Transverse colon (tissue), 4 donors: ENCODE measurements at regions not wholly inside any gene's neighbourhood (a gene's known extent, or its start where the extent isn't known, plus 50 kb on each side); places are given as distances from the start of the nearest gene placed in this dataset.

Experiments used
- DNase-seq: peaks from one replicate; pipeline ENCODE4 v3.0.0-alpha.2; 2019
- H3K27ac ChIP-seq, 4 donors: fragments of 200-600 bp; sonication (generic); 2 replicates each; pipeline ENCODE4 v1.5.1; 2016 to 2018; ENCODE audit warnings: inconsistent platforms in 4 of 4
- H3K27me3 ChIP-seq: fragments of 200-600 bp; sonication (generic); 2 replicates; pipeline ENCODE4 v1.5.1; 2017; ENCODE audit warnings: inconsistent platforms
- H3K36me3 ChIP-seq, 4 donors: fragments of 200-600 bp; sonication (generic); 2 replicates each; pipeline ENCODE4 v1.5.1; 2017 to 2019; ENCODE audit warnings: inconsistent platforms in 4 of 4
- H3K4me1 ChIP-seq, 4 donors: fragments of 200-600 bp; sonication (generic); 2 replicates each; pipeline ENCODE4 v1.5.1; 2017 to 2020; ENCODE audit warnings: inconsistent platforms in 4 of 4
- H3K4me3 ChIP-seq, 4 donors: fragments of 200-600 bp; sonication (generic); 1 replicate in 1 of 4; 2 replicates in 3 of 4; pipeline versions ENCODE4 v1.5.1 to v1.6.1; 2017 to 2019; ENCODE audit warnings: inconsistent platforms in 4 of 4
- H3K9me3 ChIP-seq, 2 donors: fragments of 200-600 bp; sonication (generic); 2 replicates each; pipeline ENCODE4 v1.5.1; 2017 to 2019; ENCODE audit warnings: inconsistent platforms in 2 of 2
- CTCF ChIP-seq, 5 experiments: fragments of 200-600 bp in 3 of 5; fragments of 450-650 bp in 2 of 5; sonication (generic) in 3 of 5; IDR thresholded peaks; 1 replicate in 2 of 5; 2 replicates in 3 of 5; pipeline ENCODE4 v1.5.1; 2016 to 2017; ENCODE audit warnings: antibody characterized with exemption in 5 of 5, inconsistent platforms in 3 of 5, mild to moderate bottlenecking in 2 of 5, moderate library complexity in 1 of 5
- EP300 ChIP-seq: sonication (generic); formaldehyde crosslinking; IDR thresholded peaks from one replicate; pipeline ENCODE4 v1.6.1; 2017; ENCODE audit warnings: antibody characterized with exemption, low read depth
- POLR2A ChIP-seq: fragments of 450-650 bp; IDR thresholded peaks from one replicate; pipeline ENCODE4 v1.6.1; 2016; ENCODE audit warnings: antibody characterized with exemption, mild to moderate bottlenecking, moderate library complexity
- POLR2AphosphoS5 ChIP-seq, 3 donors: sonication (generic); formaldehyde crosslinking; IDR thresholded peaks; one replicate each; pipeline ENCODE4 v1.6.1; 2016; ENCODE audit warnings: antibody characterized with exemption in 3 of 3
- WGBS, 2 donors: methylation state at CpG; one replicate each; pipeline ENCODE4 v1.1.5; 2018; ENCODE audit warnings: low coverage in 1 of 2; 5-methylcytosine and 5-hydroxymethylcytosine counted together
- in situ Hi-C, 4 donors: fragments of 200-750 bp; cut with MboI; loops; one replicate each; pipeline versions ENCODE4 v1.15.0 to v1.15.1; 2017; ENCODE audit warnings: low sequenced_read_pairs in 3 of 4, low pct_ligation_motif_present in 1 of 4, low pct_unique_long_range_greater_than_20kb in 1 of 4
- intact Hi-C: fragments of 100-400 bp; cut with DNase I; formaldehyde crosslinking; loops from one replicate; pipeline ENCODE4 v1.15.1; 2023; ENCODE audit warnings: low total_unique reads

- in situ Hi-C loops (no loop called here), intact Hi-C loops (no loop called here)
- TF ChIP-seq EP300: no peak
- TF ChIP-seq POLR2A: no peak
- TF ChIP-seq POLR2AphosphoS5 (IDR thresholded peaks at IDR 0.05): no peak
- TF ChIP-seq CTCF (IDR thresholded peaks at IDR 0.05): no peak
- Histone ChIP-seq H3K9me3 (no peaks in the 10 kb centered on the region), H3K27ac (no peak overlapping the region), H3K36me3 (no peaks in the 10 kb centered on the region), H3K4me1 (peaks cover 0 to 17% (median 2%) of the 10 kb centered on the region in 4 donors), H3K27me3 (peaks cover 13% of the 10 kb centered on the region), H3K4me3 (no peak overlapping the region)
- DNase-seq: no peak
- 72% methylated on average over 2 of the region's 2 CpGs; no CpG with 5 or more reads in 1 of the 2 donors for WGBS, 2 donors
These were observed 89.0 kb downstream of the GEMIN8 start for GRCh38 chrX:13940671-13941070.

GRCh38 chrX:13939741-13940597 is 89.7 kb downstream of the GEMIN8 start:
- Histone ChIP-seq H3K4me1 (peaks cover 0 to 17% (median 2%) of the 10 kb centered on the region in 4 donors), H3K36me3 (no peaks in the 10 kb centered on the region), H3K9me3 (no peaks in the 10 kb centered on the region), H3K27me3 (peaks cover 13% of the 10 kb centered on the region), H3K4me3 (no peak overlapping the region), H3K27ac (no peak overlapping the region)
- intact Hi-C loops (no loop called here), in situ Hi-C loops (no loop called here)
- no peak for DNase-seq
- WGBS, 2 donors: 30 to 60% methylated on average over 1 to 6 of the region's 6 CpGs
- no peak for TF ChIP-seq CTCF (IDR thresholded peaks at IDR 0.05)
- no peak for TF ChIP-seq POLR2A
- TF ChIP-seq EP300: no peak
- no peak for TF ChIP-seq POLR2AphosphoS5 (IDR thresholded peaks at IDR 0.05)

DNA sequence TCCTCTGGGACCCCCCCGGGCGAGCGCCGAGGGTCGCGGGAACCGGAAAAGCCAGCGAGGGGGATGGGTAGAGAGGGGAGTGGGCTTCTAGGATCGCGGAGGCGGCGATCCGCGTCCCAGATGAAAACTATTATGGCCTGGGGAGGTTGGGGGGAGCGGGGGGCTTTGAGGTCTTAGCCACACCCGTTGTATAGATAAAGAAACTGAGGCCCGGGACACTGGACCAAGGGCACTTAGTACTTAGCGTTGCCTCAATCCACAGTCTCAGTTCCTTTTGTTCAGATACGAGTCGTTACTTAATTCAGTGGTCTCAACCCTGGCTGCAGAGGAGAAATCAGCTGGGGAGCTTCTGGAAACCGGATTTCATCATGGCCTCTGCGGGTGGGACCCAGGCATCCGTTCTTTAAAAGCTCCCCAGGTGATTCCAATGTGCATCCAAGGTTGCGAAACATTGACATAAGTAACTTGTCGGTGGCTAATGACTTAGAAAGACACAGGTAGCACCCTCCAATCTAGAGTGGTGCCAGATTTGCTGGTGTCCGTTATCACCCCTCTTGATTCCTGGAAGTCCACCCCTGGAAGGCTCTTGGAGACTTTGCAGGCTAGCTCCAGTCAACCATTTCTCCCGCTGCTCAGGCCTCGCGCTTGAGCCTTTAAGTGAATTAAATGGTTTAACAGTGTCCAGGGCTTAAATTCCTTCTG is 90.7 kb downstream of the GEMIN8 start:
- peak overlapping the region in 3 of 4 donors; percentile 38 to 60 (median 41) for H3K4me3 ChIP-seq
- TF ChIP-seq POLR2A (no peak), EP300 (no peak), POLR2AphosphoS5 (IDR thresholded peaks at IDR 0.05) (no peak), CTCF (IDR thresholded peaks at IDR 0.05) (no peak)
- H3K9me3 ChIP-seq: no peaks in the 10 kb centered on the region
- in situ Hi-C loops (no loop called here), intact Hi-C loops (no loop called here)
- no peaks in the 10 kb centered on the region for H3K36me3 ChIP-seq
- peaks cover 0 to 17% (median 2%) of the 10 kb centered on the region in 4 donors for H3K4me1 ChIP-seq
- DNase-seq: no peak
- no peak overlapping the region for H3K27ac ChIP-seq
- 44% methylated on average over 29 of the region's 29 CpGs; no CpG with 5 or more reads in 1 of the 2 donors for WGBS, 2 donors
- H3K27me3 ChIP-seq: peaks cover 13% of the 10 kb centered on the region

- Histone ChIP-seq H3K4me1 (peaks cover 0 to 17% (median 2%) of the 10 kb centered on the region in 4 donors), H3K9me3 (no peaks in the 10 kb centered on the region), H3K36me3 (no peaks in the 10 kb centered on the region), H3K27me3 (peaks cover 13% of the 10 kb centered on the region), H3K27ac (peak overlapping the region in 1 of 4 donors; percentile 9), H3K4me3 (peak overlapping the region; percentile 33 to 60 (median 40))
- intact Hi-C loops (no loop called here), in situ Hi-C loops (no loop called here)
- TF ChIP-seq EP300 (no peak), POLR2AphosphoS5 (IDR thresholded peaks at IDR 0.05) (no peak), POLR2A (no peak), CTCF (IDR thresholded peaks at IDR 0.05) (no peak)
- DNase-seq: peak; percentile 19
- WGBS, 2 donors: 33% methylated on average over 58 of the region's 91 CpGs; no CpG with 5 or more reads in 1 of the 2 donors
These were observed 91.5 kb downstream of the GEMIN8 start for GRCh38 chrX:13938051-13938828.
